ENCODE measurements at regions not wholly inside any gene's neighbourhood (a gene's known extent, or its start where the extent isn't known, plus 50 kb on each side); places are given as distances from the start of the nearest gene placed in this dataset.

- no peak for TF ChIP-seq CTCF (IDR thresholded peaks at IDR 0.05)
- TF ChIP-seq POLR2A (IDR thresholded peaks at IDR 0.05) = no peak
- TF ChIP-seq POLR2AphosphoS5 (IDR thresholded peaks at IDR 0.05; ENCODE audit: insufficient read depth in 1 of 2, low read depth in 1 of 2) = no peak
- H3K27ac ChIP-seq = no peak overlapping the region
- H3K9me3 ChIP-seq = no peaks in the 10 kb centered on the region
- H3K27me3 ChIP-seq = no peaks in the 10 kb centered on the region
- DNase-seq (ENCODE audit: extremely low spot score in 2 of 2) = no peak
- intact Hi-C loops (cut with DNase I) = no loop called here
- H3K4me3 ChIP-seq = no peak overlapping the region
- H3K4me1 ChIP-seq = no peaks in the 10 kb centered on the region
- H3K36me3 ChIP-seq = no peaks in the 10 kb centered on the region
Measured at GRCh38 chr2:126575631-126576030, 80.3 kb upstream of the GYPC start.

GRCh38 chr2:126579868-126580267 lies 76.1 kb upstream of the GYPC start:
- Histone ChIP-seq H3K36me3 (no peaks in the 10 kb centered on the region), H3K4me1 (no peaks in the 10 kb centered on the region), H3K27ac (no peak overlapping the region), H3K4me3 (no peak overlapping the region), H3K27me3 (no peaks in the 10 kb centered on the region), H3K9me3 (no peaks in the 10 kb centered on the region)
- DNase-seq (ENCODE audit: extremely low spot score in 2 of 2) = no peak
- TF ChIP-seq CTCF (IDR thresholded peaks at IDR 0.05) (no peak), POLR2A (IDR thresholded peaks at IDR 0.05) (no peak), POLR2AphosphoS5 (IDR thresholded peaks at IDR 0.05; ENCODE audit: insufficient read depth in 1 of 2, low read depth in 1 of 2) (no peak)
- intact Hi-C loops (cut with DNase I) = no loop called here

GRCh38 chr2:126586317-126586716 lies 69.6 kb upstream of the GYPC start:
- Histone ChIP-seq H3K27ac (no peak overlapping the region), H3K27me3 (no peaks in the 10 kb centered on the region), H3K4me1 (no peaks in the 10 kb centered on the region), H3K4me3 (no peak overlapping the region), H3K9me3 (no peaks in the 10 kb centered on the region), H3K36me3 (no peaks in the 10 kb centered on the region)
- no peak for TF ChIP-seq POLR2AphosphoS5 (IDR thresholded peaks at IDR 0.05; ENCODE audit: insufficient read depth in 1 of 2, low read depth in 1 of 2)
- no peak for TF ChIP-seq CTCF (IDR thresholded peaks at IDR 0.05)
- TF ChIP-seq POLR2A (IDR thresholded peaks at IDR 0.05) = no peak
- intact Hi-C loops (cut with DNase I) = no loop called here
- DNase-seq (ENCODE audit: extremely low spot score in 2 of 2) = no peak

GRCh38 chr2:126599062-126599461 lies 56.9 kb upstream of the GYPC start:
- TF ChIP-seq CTCF (IDR thresholded peaks at IDR 0.05) = no peak
- TF ChIP-seq POLR2AphosphoS5 (IDR thresholded peaks at IDR 0.05; ENCODE audit: insufficient read depth in 1 of 2, low read depth in 1 of 2) = no peak
- TF ChIP-seq POLR2A (IDR thresholded peaks at IDR 0.05) = no peak
- H3K36me3 ChIP-seq = no peaks in the 10 kb centered on the region

GRCh38 chr2:126600742-126601141 lies 55.2 kb upstream of the GYPC start:
- Histone ChIP-seq H3K27ac (no peak overlapping the region), H3K4me1 (no peaks in the 10 kb centered on the region), H3K36me3 (no peaks in the 10 kb centered on the region), H3K27me3 (no peaks in the 10 kb centered on the region), H3K9me3 (no peaks in the 10 kb centered on the region), H3K4me3 (no peak overlapping the region)
- TF ChIP-seq POLR2A (IDR thresholded peaks at IDR 0.05) (no peak), POLR2AphosphoS5 (IDR thresholded peaks at IDR 0.05; ENCODE audit: insufficient read depth in 1 of 2, low read depth in 1 of 2) (no peak), CTCF (IDR thresholded peaks at IDR 0.05) (no peak)
- intact Hi-C loops (cut with DNase I) = no loop called here
- DNase-seq (ENCODE audit: extremely low spot score in 2 of 2) = no peak

More at GRCh38 chr2:126599062-126599461, 56.9 kb upstream of the GYPC start:
- H3K9me3 ChIP-seq = no peaks in the 10 kb centered on the region
- no peak overlapping the region for H3K4me3 ChIP-seq
- no peaks in the 10 kb centered on the region for H3K4me1 ChIP-seq
- no peak overlapping the region for H3K27ac ChIP-seq
- intact Hi-C loops (cut with DNase I) = no loop called here
- no peak for DNase-seq (ENCODE audit: extremely low spot score in 2 of 2)
- no peaks in the 10 kb centered on the region for H3K27me3 ChIP-seq
